HG03460 (cell line): ENCODE measurements at regions not wholly inside any gene's neighbourhood (a gene's known extent, or its start where the extent isn't known, plus 50 kb on each side); places are given as distances from the start of the nearest gene placed in this dataset.
"Not testable (repeated sequence)": the region's sequence is repeated elsewhere in the genome, so short reads cannot be mapped to it uniquely, and the experiment has no call there.

ENCODE experiments used
- ATAC-seq: cut with Tn5 transposase; IDR thresholded peaks from one replicate; pipeline ENCODE4 v1.9.1; 2021; ENCODE audit not compliant: unreplicated experiment

GRCh38 chr5:106088462-106088861 is 1582.3 kb downstream of the EFNA5 start:
- no peak for ATAC-seq

DNA sequence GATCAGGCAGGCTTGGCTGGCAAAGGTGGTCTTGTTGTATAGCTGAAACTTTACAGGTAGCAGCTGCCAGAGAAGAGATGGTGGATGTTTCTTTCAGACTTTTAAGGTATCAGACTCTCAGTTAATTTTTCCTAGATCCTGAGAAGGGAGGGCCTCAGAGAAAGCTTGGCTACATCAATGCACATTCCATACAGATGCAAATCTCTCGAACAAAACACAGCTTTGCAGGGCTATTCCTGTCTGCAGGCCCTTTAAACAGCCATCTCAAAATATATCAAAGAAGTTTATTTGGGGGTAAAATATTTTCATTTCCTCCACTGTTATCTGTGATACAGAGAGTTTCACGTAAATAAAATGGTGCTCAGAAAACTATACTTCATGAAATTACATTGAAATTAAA is 1584.4 kb downstream of the EFNA5 start:
- no peak for ATAC-seq

DNA sequence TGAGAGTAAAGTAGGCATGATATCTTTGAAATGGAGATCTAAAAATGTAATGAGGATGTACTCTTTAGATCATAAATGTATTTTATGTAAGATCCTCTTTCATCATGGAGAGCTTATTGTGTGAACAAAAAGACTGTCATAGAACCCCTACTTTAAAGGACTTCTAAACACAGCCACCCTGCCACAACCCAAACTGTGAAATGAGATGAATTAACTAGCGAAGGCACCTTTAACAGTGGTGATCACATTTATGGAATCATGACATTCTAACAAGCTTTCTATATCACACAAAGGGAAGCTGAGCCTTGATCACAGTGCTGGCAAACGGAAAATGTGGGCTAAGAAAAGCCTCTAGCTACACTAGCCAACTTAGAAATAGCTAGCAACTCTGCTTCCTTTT is 1585.2 kb downstream of the EFNA5 start:
- ATAC-seq: no peak

- no peak for ATAC-seq
Measured at GRCh38 chr5:106085136-106085535, 1585.6 kb downstream of the EFNA5 start.

DNA sequence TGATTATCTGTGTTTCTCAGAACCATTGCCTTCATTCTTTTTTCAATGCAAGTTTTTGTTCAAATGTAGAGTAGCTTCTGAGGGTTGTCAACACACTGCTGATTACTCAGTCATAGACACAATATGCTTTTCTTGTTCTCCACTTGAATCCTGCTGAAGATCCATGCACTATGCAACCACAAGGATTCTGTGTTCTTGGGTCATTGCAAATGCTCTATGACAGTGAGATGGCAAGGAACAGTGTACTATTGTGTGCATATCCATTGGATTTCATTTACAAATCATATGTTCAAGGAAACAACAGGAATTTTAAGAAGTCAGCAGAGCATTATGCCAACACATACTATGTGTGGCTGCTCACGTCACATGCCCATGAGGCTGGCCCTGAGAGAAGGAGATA is 1590.2 kb downstream of the EFNA5 start:
- no peak for ATAC-seq

DNA sequence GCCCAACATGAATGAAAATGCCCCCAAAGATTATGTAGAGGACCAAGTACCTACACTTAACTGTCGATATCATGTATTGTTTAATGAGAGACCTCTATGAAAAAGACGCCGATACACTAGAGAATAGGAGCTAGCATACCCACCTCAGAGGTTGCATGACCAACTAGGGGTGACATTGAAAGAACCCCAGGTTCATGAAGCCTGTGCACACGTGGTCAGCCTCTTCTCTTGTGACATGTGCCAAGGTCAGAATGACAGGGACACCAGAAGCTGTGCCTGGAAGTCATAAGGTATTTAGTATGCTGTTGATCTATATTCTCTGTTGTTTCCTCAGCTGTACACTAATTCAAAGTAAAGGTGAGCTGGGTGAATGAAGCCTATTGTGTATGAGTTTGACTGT is 1594.1 kb downstream of the EFNA5 start:
- ATAC-seq: no peak

GRCh38 chr5:106072208-106072607 is 1598.5 kb downstream of the EFNA5 start:
- no peak for ATAC-seq

- no peak for ATAC-seq
Measured at GRCh38 chr5:106047341-106047740, 1623.4 kb downstream of the EFNA5 start.

DNA sequence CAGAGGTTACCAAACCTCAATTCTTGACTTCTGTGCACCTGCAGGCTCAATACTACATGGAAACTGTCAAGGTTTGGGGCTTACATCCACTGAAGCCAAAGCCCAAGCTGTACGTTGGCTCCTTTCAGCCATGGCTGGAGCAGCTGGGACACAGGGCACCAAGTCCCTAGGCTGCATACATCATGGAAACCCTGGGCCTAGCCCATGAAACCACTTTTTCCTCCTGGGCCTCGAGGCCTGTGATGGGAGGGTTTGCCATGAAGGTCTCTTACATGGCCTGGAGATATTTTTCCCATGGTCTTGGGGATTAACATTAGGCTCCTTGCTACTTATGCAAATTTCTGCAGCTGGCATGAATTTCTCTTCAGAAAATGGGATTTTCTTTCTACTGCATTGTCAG is 1638.7 kb downstream of the EFNA5 start:
- not testable (repeated sequence) for ATAC-seq

GRCh38 chr5:106028314-106028713 is 1642.4 kb downstream of the EFNA5 start:
- ATAC-seq: no peak

- ATAC-seq: no peak
Measured at GRCh38 chr5:106020894-106021293, 1649.8 kb downstream of the EFNA5 start.

- no peak for ATAC-seq
Measured at GRCh38 chr5:106019261-106019660, 1651.5 kb downstream of the EFNA5 start.

- ATAC-seq: no peak
Measured at GRCh38 chr5:106017243-106017857, 1653.4 kb downstream of the EFNA5 start.

DNA sequence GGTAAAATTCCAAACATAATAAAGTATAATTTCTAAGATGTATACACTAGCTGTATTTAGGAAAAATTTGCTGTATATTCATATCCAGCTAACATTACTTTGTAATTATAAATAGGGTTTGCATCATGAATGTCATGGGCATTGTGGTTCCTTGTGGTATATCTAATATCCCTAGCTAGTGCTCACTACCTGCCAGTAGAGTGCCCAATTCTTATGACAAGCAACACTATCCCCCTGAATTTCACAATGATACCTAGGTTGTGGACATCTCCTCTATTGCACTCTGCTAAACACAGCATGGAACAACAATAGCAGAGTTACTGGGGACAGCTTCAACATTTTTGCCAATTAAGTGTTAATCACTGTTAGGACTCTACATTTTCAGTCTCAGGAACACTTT is 1656.5 kb downstream of the EFNA5 start:
- ATAC-seq: no peak

GRCh38 chr5:106006242-106006641 is 1664.5 kb downstream of the EFNA5 start:
- no peak for ATAC-seq

GRCh38 chr5:105998991-105999390 is 1671.7 kb downstream of the EFNA5 start:
- ATAC-seq: not testable (repeated sequence)

GRCh38 chr5:105993027-105993426 is 1677.7 kb downstream of the EFNA5 start:
- no peak for ATAC-seq

- ATAC-seq: no peak
Measured at GRCh38 chr5:105982526-105982925, 1688.2 kb downstream of the EFNA5 start.

DNA sequence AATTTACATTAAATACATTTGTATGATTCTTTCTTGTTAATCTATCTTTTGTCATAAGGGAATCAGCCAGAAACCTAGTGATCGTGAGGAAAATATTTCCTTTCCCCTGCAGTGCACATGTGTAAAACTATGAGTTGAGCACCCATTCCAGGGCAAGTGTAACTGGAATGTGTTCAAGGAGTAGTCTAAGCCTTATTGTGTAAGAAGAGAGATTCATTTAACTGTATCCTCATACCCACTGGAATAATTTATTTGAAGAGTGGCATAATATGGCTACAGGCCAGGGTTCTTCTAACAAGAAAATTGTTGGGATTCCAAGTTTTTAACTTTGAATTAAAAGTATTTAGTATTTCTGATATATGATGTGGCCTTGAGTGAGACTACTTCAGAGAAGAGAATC is 1692.7 kb downstream of the EFNA5 start:
- no peak for ATAC-seq

DNA sequence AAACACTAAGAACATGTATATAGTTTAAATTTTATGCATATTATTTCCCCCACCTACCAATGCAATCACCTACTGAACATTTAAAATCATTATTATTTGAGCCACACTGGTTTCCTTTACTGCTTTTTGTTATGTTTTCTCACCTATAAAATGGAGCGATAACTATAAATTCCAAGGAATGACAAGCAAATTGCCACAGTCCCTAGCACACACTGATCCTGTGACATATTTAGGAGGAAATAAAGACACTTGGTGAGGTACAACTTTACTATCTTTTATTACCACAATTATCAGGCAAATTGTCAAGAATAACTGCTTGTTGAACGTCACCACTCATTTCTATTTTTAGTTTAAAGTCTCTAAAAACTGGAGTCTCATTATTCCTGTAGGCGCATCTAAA is 1693.6 kb downstream of the EFNA5 start:
- no peak for ATAC-seq

- no peak for ATAC-seq
Measured at GRCh38 chr5:105970919-105971318, 1699.8 kb downstream of the EFNA5 start.

- no peak for ATAC-seq
Measured at GRCh38 chr5:105968981-105969380, 1701.8 kb downstream of the EFNA5 start.

- ATAC-seq: no peak
Measured at GRCh38 chr5:105963696-105964255, 1707.0 kb downstream of the EFNA5 start.
